HG03521 (cell line): ENCODE measurements at regions not wholly inside any gene's neighbourhood (a gene's known extent, or its start where the extent isn't known, plus 50 kb on each side); places are given as distances from the start of the nearest gene placed in this dataset.

Source experiments
- ATAC-seq: cut with Tn5 transposase; IDR thresholded peaks from one replicate; pipeline ENCODE4 v1.9.1; 2021; ENCODE audit warnings: mild to moderate bottlenecking, moderate library complexity; ENCODE audit not compliant: unreplicated experiment

DNA sequence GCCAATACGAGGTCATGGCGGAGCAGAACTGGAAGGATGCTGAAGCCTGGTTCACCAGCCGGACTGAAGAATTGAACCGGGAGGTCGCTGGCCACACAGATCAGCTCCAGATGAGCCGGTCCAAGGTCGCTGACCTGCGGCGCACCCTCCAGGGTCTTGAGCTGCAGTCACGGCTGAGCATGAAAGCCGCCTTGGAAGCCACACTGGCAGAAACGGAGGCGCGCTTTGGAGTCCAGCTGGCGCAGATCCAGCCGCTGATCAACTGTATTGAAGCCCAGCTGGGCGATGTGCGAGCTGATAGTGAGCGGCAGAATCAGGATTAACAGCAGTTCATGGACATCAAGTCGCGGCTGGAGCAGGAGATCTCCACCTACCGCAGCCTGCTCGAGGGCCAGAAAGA, 296.9 kb downstream of the OGFRL1 start:
- ATAC-seq, result no peak

DNA sequence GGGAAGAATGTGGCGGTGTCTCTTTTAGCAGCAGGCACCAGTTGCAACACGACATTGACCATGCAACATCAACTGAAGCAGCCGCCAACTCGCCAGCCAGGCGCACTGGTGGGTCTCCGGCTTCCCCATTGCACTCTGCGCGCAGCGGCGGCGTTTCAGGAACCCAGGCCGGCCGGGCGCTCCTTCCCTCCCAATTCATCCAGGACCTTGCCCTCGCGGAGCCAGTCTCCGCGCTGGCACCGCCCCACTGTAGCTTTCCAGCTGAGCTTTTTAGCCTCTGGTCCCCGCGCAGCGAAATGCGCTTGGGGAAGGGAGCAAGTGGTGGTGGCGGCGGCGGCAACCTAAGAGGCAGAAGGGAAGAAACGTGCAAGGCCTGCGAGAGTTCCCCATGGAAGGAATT, 297.9 kb upstream of the RIMS1 start:
- ATAC-seq, result no peak

DNA sequence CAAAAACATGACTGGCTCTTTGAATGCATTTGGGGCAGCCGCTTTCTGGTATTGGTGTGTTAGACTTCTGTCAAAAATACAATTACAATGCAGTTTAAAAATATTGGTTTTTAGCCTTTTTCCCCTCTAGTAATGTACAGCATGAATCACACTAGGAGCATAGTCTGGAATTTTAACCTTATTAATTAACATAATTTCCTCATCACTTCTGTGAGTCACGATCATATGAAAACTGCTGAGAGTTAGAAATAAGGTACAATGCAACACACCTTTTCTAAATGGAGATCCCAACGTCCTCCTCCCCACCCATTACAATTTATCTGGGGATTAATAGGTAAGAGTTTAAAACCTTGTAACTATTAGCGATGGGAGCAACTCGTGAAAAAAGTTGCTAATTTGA, 297.1 kb upstream of the RIMS1 start:
- ATAC-seq, result no peak

DNA sequence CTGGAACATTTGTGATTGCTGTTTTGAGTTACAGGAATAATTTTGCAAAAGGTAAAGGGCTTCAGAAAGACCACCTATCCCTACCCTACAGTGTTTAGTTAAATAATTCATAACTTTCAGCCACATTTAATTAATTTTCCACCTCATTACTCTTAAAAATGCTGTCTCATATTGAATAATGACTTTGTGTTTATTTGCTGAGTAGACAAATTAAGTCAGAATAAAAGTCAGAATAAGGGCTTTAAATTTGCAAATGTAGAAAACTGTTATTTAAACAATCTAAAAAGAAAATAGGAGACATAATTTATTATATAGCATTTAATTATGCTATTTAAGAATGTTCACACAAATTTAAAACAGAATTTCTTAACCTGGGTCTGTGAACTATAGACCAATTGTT, 293.7 kb upstream of the RIMS1 start:
- ATAC-seq, result no peak

DNA sequence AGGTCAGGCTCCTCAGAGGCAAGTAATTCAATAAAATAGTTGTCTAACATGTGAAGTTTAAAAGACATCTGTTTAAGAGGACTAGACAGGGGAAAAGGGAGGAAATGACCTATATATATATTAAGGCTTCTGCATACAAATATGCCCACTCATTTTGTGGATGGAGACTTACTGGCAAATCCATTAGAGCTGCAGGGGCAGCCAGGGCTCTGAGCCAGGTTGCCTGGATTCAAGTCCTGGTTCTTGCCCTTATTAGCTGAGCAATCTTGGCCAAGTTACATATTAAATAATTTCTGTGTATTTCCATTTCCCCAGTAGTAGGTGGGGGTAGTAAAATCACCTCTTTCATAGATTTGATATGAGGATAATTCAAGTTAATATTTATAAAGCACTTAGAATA, 287.0 kb upstream of the RIMS1 start:
- ATAC-seq, result no peak

DNA sequence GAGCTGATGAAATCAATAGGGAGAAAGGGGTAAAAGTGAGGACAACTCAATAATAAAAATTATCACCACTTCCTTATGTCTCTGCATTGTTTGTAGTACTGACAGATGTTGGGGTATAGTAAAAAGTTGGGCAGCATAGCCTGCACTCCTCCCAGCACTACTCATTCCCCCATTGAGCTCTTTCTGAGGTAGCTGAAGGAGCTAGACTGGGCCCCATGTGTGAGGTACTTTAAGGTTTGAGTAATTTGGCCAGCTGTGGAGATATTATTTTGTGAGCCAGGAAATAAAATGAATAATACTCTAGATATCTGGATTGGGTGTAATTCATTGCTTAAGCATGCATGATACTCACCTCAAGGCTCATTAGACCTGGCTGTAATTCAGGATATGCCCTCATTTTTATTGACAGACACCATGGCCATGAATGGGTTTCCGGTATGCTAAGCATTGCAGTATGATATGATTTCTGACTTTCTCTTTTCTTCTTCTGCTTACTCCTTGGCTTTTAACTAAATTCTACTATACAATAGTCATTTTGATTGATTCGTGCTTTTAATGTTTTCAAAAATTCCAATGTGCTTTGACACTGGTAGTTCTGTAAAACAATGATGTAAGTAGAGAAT, 283.9 kb upstream of the RIMS1 start:
- ATAC-seq, result no peak

DNA sequence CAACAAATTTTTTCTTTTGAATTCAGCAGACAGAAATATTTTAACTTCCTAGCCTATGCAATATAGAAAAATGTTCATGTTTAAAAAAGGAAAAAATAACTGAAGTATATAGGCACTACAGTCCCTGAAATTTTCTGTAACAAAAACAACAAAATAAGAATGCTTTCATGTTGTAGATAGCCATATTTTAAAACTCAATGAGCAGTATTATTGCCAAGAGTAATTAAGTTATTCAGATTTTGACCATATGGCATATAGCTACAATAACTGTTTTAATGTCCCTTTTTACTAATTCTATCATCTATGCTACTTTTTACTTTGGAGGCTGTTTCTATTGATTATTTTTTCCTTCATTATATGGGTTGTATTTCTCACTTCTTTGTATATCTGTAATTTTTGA, 283.3 kb upstream of the RIMS1 start:
- ATAC-seq, result no peak

DNA sequence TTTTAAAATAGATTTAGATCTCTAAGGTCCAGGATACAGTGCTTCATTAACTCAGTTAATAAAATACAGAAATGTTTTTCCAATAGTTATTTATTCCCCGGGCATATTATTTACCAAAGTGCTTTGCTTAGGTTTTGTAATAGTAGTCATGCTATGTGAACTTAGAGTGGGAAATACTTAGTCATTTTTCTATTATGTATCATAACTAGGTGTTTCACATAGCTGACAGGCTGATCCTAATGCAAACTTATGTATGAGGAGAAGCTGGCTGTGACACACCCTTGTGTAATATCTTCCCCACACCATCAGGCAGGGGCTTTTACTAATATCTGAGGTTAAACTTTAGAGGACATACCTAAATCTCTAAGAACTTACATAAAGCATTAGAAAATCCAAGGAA, 277.7 kb upstream of the RIMS1 start:
- ATAC-seq, result no peak

DNA sequence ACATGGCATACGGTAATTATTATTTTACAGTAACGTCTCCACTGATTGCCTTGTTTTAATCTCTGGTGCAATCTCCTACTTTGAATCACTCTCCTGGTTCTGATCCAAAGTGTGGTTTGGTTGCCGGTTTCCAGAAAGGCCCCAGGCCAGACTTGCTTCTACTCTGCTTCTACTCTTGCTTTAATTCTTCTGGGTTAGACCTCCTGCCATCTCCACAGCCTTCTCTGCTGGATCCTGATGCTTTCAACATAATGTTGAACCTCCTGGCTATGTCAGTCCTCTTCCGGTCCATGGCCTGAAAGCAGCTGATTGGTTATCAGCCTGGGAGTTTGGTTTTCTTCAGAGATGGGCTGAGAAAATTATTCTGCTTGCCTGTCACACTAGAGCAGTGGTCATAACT, 266.5 kb upstream of the RIMS1 start:
- ATAC-seq, result no peak

DNA sequence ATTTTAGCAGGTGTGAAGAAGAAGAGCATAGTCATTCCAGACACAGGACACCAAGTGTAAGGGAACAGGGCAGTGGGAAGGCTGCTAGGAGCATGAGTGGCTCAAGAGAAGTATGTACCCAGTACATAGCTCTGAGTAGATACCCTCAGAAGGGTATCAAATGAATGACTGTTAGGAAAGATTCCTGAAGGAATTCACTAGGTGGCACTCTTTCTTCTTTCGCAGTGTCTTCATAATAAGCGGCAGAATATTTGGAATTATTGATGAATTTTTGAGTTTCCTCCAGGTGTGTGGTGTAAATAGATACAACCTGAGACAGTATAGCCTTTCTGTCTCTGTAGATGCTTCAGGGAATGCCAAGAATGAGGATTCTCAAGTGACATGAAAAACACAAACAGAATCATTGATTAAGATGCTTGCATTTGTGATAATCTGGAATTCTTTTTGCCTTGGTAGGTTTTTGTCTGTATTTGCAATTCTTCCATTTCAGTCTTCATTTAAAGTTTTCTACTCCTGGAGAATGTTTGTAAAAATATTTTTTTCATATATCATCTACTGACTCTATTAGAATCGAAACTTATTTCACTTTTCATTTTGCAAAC, 264.3 kb upstream of the RIMS1 start:
- no peak for ATAC-seq

DNA sequence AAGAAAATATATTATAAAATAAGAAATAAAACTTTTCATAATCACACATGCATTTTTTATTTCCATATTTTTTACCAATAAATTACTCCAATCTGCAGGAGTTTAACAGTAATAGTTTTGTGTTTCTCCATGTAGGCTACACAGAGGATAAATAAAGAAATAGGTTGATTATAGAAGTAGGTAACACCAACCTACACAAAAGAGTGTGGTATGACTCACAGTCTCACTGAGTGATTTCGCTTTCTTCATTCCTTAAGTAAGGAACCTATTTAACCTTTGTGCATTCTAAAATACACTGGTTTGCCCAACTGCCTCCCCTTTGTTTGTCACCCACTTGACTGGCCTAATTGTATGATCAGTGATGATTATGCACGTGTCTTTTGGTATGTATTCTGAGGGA, 244.2 kb upstream of the RIMS1 start:
- no peak for ATAC-seq

DNA sequence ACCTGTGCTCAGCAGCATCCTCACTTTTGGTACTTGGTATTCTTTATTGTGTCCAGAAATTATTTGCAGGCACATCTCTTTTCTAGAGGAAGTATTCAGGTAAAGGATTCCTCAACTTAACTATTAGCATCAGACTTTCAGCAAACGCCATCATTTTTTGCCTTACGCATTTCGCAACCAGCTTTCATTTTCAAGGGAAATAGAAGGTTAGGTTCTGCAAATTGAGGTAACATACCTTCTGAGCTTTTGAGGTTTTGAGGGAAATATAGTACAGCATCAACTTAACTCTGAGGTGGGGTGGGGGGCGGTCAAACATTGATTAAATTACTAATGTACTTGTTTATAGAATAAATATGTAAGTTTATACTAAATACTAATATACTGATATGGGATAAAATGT, 243.6 kb upstream of the RIMS1 start:
- ATAC-seq, result no peak

DNA sequence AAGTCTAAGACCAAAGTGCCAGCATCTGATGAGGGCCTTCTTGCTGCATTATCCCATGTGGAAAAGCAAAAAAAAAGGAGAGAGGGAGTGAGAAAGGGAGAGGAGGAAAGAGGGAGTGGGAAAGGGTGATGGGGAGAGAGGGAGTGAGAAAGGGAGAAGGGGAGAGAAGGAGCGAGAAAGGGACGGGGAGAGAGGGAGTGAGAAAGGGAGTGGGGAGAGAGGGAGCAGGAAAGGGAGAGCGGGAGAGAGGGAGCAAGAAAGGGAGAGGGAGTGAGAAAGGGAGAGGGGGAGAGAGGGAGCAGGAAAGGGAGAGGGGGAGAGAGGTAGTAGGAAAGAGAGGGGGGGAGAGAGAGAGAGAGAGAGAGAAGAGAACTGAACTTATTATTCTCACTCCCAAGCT, 241.1 kb upstream of the RIMS1 start:
- ATAC-seq, result no peak

DNA sequence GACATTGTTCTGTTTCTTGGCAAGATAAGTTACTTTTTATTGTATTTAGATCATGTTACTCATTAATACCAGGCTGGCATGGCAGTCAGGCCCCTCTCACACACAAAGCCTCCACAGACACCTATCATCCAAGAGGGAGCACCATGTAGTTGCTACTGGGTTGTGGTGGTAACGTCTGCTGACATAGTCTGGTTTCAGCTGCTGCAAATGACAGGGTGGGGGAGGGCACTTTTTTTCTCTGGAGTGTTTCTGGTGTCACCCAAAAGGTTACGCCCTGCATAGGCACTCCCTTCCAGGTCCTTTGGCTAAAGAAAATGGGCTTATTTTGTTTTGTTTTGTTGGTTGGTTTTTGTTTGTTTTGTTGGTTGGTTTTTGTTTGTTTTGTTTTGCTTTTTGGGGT, 236.4 kb upstream of the RIMS1 start:
- no peak for ATAC-seq

DNA sequence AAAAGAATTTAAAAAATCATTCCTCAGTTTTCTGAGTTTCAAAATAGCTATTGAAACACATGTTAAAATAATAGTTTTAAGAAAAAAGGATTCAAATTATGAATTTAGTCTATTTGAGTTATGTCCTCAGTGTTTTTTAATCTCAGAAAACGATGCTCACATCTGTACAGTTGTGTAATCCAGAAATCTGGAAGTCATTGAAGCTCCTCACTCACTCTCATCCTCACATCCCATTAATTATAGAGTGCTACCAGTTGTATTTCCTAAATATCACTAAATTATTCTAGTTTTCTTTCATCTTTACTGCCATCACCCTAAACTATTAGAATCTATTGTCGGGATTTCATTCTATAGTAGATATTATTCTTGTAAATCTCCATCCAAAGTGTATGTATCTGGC, 234.7 kb upstream of the RIMS1 start:
- no peak for ATAC-seq

DNA sequence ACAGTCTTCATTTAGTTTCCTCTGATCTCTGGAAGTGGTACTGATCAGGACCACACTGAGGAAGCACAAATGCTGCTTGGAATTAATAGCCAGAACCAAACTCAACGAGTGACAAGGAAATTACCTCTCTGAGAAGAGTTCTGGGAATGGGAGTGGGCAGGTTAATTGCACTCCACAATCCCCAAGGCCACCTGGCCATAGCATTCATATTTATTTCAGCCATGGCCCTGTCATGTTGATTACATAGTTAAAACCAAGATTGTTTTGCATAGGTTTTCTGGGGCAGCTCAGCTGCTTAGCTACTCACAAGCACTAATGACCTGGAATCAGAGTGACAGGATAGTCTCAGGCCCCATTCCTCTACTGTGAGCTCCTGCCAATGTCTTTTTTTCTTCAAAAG, 230.2 kb upstream of the RIMS1 start:
- no peak for ATAC-seq

DNA sequence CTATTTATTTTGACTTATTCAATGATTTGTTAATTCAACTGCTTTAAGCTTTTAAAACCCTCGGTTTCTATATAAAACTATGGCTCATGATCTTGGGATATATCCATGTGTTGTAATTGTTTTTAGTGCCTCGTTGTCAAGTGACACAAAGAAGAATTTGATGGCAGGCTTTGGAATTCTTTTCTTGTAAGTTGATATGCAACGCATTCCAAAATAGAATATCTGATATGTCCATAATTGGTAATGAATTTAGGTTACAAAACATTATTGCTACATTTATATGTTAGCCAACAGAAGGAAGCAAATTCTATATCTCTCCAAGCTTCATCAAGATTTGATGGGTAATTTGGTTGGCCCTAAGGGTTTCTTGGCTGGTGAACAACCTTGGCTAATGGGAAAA, 220.4 kb upstream of the RIMS1 start:
- no peak for ATAC-seq

DNA sequence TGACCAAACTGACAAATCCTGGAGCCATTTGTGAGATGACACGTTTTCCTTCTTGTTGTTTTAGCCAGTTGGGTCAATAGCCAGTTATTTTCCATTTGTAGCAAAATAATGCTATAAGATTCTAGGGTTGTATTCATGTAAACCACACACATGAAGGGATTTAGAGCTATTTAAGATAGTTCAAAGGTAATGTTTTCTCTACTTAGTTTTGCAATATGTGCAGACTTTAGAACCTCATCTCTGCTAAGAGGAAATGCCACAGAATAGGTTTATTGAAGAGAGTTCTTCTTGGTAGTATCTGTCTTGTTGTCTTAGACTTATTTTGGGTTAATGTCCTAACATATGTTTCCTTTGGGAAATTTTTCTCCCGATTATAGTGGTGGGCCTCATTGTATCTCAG, 213.5 kb upstream of the RIMS1 start:
- no peak for ATAC-seq

DNA sequence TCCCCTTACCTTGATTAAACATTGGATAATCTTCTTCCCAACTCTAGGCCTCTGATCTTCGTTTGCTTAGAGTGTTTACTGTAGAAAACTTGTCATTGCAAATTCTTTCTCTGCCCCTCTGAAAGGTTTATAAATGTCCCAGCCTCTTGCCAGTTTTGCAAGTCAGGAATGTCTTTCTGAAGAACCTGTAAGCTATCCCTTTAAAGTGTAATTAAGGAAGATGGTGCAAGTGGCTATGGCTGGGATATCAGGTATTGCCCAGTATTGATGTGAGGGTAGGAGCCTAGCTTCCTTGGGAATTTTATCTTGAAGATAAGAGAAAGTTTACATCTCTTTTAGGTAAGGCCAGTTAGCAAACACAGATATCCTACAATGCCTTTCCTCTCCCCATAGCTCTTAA, 211.0 kb upstream of the RIMS1 start:
- no peak for ATAC-seq

DNA sequence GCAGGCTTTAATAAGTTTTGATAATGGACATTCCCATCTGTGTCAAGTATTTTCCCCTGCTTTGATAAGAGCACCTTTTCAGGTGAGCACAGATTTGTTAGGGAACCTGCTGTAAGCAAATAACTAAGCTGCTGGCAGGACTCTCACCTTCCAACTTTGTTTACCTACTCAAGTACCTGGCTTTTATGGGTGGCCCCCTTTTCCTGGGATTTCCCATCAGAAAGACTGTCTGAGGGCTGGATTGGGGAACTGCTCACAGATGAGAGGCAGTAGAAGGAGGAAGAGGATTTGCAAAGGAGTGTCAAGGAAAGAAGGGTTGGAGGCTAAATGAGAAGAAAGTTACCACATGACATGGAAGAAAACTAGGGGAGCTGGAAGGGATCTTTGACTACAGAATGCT, 210.1 kb upstream of the RIMS1 start:
- no peak for ATAC-seq

DNA sequence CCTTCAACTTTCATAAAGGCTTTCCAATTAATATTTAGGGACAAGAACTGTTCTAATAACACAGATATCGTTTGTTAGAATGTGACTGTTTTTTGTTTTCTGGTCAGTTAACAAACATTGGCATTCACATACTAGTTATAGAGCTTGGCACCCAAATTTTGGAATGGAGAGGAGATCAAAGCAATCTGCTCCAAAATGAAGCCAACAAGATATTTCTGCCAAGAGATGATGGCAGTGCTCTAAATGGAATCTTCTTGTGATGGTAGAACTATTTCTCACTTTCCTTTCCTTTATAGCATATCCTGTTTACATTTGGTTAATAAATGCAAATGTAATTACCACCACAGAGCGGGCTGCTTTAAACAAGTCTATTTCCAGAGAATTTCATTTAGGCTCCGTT, 208.3 kb upstream of the RIMS1 start:
- no peak for ATAC-seq

DNA sequence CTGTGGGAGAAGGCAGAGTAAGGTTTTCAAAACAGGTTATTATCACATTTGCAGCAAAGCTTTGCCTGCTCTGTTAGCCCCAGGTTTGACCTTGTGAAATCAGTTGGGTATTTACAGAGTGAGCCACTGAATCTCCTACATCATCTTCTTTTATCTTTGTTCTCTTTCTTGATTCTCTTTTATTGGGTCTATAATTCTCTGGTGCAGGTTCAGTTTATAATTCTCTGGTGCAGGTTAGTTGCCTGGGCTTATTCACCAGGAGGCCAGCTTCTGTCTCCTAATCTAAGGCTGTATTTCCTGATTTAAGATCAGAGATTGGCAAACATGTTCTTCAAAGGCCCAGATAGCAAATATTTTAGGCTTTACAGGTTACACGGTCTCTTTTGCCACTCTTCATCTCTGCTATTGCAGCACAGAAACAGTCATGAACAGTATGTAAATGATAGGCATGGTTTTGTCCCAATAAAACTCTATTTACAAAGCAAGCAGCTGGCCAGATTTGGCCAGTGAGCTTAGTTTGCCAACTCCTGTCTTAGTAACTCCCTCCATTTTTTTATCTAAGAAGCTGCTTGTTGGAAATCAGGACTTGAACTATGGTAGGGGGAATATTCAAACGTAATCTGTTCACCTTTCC, 205.0 kb upstream of the RIMS1 start:
- ATAC-seq, result no peak
